ENCODE measurements at regions not wholly inside any gene's neighbourhood (a gene's known extent, or its start where the extent isn't known, plus 50 kb on each side); places are given as distances from the start of the nearest gene placed in this dataset.
A peak's percentile ranks its signal among the peaks of the same experiment; 100 is the strongest.

DNA sequence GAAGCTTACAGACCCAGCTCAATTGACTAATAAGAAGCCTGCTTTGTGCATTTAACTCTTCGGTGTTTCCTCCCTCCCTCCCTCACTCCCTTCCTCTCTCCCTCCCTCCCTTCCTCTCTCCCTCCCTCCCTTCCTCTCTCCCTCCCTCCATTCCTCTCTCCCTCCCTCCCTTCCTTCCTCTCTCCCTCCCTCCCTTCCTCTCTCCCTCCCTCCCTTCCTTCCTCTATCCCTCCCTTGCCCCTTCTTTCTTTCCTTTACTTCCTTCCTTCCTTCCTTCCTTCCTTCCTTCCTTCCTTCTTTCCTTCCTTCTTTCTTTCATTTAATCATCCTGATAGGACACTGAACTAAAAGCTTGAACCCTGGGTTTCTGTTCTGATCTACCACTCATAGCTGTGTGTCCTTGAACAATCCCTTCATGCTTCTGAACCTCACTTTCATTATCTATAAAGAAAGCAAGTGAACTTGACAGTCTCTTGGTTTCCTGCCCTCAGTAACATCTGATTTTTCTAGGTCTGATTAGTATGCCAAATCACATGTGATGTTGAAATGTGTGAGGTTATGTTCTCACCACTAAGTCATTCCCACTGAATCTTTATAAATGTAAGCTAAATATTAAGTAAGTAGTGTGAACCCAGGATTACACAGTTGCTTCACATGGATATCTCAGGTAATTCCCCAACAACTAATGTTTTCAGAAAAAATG is 132.3 kb upstream of the BMP2 start:
- no peak for TF ChIP-seq CTCF (IDR thresholded peaks at IDR 0.05; ENCODE audit: insufficient read depth, low read length, poor library complexity, severe bottlenecking)
- Histone ChIP-seq H3K36me3 (ENCODE audit: control insufficient read depth, insufficient read depth, low read length) (no peaks in the 10 kb centered on the region), H3K27me3 (replicated peaks; ENCODE audit: control insufficient read depth, insufficient read depth, low read length) (no peaks in the 10 kb centered on the region), H3K4me3 (replicated peaks; ENCODE audit: low read depth, low read length) (no peak overlapping the region)
- DNase-seq (ENCODE audit: extremely low read depth, insufficient read length): no peak

- Histone ChIP-seq H3K4me3 (replicated peaks; ENCODE audit: low read depth, low read length) (no peak overlapping the region), H3K27me3 (replicated peaks; ENCODE audit: control insufficient read depth, insufficient read depth, low read length) (no peaks in the 10 kb centered on the region; the same call in 1 of the 2 replicates), H3K36me3 (ENCODE audit: control insufficient read depth, insufficient read depth, low read length) (no peaks in the 10 kb centered on the region)
- no peak for TF ChIP-seq CTCF (IDR thresholded peaks at IDR 0.05; ENCODE audit: insufficient read depth, low read length, poor library complexity, severe bottlenecking)
- DNase-seq (ENCODE audit: extremely low read depth, insufficient read length): no peak
Observed at GRCh38 chr20:6632187-6632586, 135.3 kb upstream of the BMP2 start.

- H3K27me3 ChIP-seq (replicated peaks; ENCODE audit: control insufficient read depth, insufficient read depth, low read length): no peaks in the 10 kb centered on the region; the same call in 1 of the 2 replicates
- H3K36me3 ChIP-seq (ENCODE audit: control insufficient read depth, insufficient read depth, low read length): no peaks in the 10 kb centered on the region
- no peak for TF ChIP-seq CTCF (IDR thresholded peaks at IDR 0.05; ENCODE audit: insufficient read depth, low read length, poor library complexity, severe bottlenecking)
- DNase-seq (ENCODE audit: extremely low read depth, insufficient read length): no peak
- H3K4me3 ChIP-seq (replicated peaks; ENCODE audit: low read depth, low read length): no peak overlapping the region
Observed at GRCh38 chr20:6630514-6630913, 137.0 kb upstream of the BMP2 start.

DNA sequence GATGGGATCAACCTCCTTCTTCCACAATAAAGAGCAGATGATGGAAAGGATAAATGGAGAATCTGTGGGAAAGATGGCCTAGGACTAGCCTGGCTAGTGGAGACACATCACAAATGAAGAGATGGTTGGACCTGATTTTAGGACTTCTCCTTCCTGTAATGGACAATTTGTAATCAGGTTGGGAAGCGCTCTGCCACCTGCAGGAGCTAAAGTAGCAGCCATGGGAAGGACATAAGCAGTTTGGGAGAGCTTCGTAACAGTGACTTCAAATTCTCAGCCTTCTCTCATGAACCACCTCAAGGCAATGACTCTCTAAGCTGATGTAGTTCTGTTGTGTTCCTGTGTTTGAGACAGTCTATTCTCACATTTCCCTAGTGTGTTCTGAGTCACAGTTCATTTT is 137.9 kb upstream of the BMP2 start:
- DNase-seq (ENCODE audit: extremely low read depth, insufficient read length): no peak
- Histone ChIP-seq H3K4me3 (replicated peaks; ENCODE audit: low read depth, low read length) (no peak overlapping the region), H3K36me3 (ENCODE audit: control insufficient read depth, insufficient read depth, low read length) (no peaks in the 10 kb centered on the region), H3K27me3 (replicated peaks; ENCODE audit: control insufficient read depth, insufficient read depth, low read length) (no peaks in the 10 kb centered on the region; the same call in 1 of the 2 replicates)
- TF ChIP-seq CTCF (IDR thresholded peaks at IDR 0.05; ENCODE audit: insufficient read depth, low read length, poor library complexity, severe bottlenecking): no peak

GRCh38 chr20:6626805-6627204 is 140.7 kb upstream of the BMP2 start:
- no peak for DNase-seq (ENCODE audit: extremely low read depth, insufficient read length)
- peak; percentile 12 for TF ChIP-seq CTCF (IDR thresholded peaks at IDR 0.05; ENCODE audit: insufficient read depth, low read length, poor library complexity, severe bottlenecking)
- Histone ChIP-seq H3K4me3 (replicated peaks; ENCODE audit: low read depth, low read length) (no peak overlapping the region), H3K27me3 (replicated peaks; ENCODE audit: control insufficient read depth, insufficient read depth, low read length) (no peaks in the 10 kb centered on the region; the same call in 1 of the 2 replicates), H3K36me3 (ENCODE audit: control insufficient read depth, insufficient read depth, low read length) (no peaks in the 10 kb centered on the region)

DNA sequence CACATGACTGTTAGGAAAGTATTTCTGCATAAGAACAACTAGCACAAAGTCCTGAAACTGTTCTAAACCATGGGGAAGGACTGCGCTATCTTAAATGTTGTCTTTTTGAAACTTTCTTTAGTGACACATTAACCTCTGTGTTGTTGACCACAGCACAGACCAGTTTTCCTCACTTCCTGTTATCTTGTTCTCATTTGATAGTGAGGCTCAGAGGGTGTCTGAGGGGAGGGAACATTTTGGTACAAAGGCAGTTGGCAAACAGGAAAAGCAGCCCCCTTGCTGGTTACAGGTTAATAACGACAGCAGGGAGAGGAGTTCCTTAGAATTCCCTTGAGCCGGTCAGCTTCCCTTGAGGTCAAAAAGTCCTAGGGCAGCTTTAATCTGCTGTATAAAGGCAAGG is 143.5 kb upstream of the BMP2 start:
- no peak overlapping the region for H3K4me3 ChIP-seq (replicated peaks; ENCODE audit: low read depth, low read length)
- H3K27me3 ChIP-seq (replicated peaks; ENCODE audit: control insufficient read depth, insufficient read depth, low read length): no peaks in the 10 kb centered on the region
- H3K36me3 ChIP-seq (ENCODE audit: control insufficient read depth, insufficient read depth, low read length): no peaks in the 10 kb centered on the region
- TF ChIP-seq CTCF (IDR thresholded peaks at IDR 0.05; ENCODE audit: insufficient read depth, low read length, poor library complexity, severe bottlenecking): no peak
- no peak for DNase-seq (ENCODE audit: extremely low read depth, insufficient read length)

All from GM06990 (cell line).